ENCODE measurements at regions not wholly inside any gene's neighbourhood (a gene's known extent, or its start where the extent isn't known, plus 50 kb on each side); places are given as distances from the start of the nearest gene placed in this dataset.

DNA sequence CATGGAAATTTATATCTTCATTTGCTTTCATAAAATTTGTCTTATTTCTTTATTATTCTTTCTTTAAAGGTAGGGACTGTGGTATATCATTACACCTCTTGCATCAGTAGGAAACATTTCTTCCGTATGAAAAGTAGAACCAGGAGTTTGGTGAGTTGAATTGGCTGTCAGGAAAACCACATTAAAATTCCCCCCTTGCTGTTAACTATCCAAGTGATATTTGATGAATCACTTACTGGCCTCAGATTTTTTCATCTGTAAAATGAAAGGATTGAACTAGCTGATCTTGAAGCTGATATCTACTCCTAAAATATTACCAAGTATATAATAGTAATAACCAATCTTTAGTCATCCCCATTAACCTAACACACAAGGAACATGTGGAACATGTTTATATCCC lies 460.9 kb downstream of the GJA1 start:
- Histone ChIP-seq H4K20me1 (ENCODE audit: control insufficient read depth, insufficient read depth) (no peaks in the 10 kb centered on the region), H3K27ac (ENCODE audit: control insufficient read depth, insufficient read depth) (no peak overlapping the region), H3K27me3 (replicated peaks in 1 of 2; ENCODE audit: control insufficient read depth in 2 of 2, insufficient read depth in 2 of 2, low read length in 1 of 2) (no peaks in the 10 kb centered on the region), H3K4me1 (ENCODE audit: control insufficient read depth, insufficient read depth, low read length) (no peaks in the 10 kb centered on the region), H3K79me2 (ENCODE audit: control insufficient read depth, insufficient read depth, low read length) (no peaks in the 10 kb centered on the region), H3K4me3 (no peak overlapping the region), H2AFZ (ENCODE audit: control insufficient read depth, low read depth, low read length) (no peak overlapping the region), H3K36me3 (ENCODE audit: control insufficient read depth in 2 of 2, insufficient read depth in 2 of 2, low read length in 1 of 2) (no peaks in the 10 kb centered on the region), H3K9me3 (replicated peaks; ENCODE audit: control insufficient read depth, insufficient read depth, low read length) (no peaks in the 10 kb centered on the region), H3K9ac (ENCODE audit: control insufficient read depth, insufficient read depth, low read length) (no peak overlapping the region), H3K4me2 (ENCODE audit: control insufficient read depth, insufficient read depth) (no peak overlapping the region)
- FAIRE-seq, result no peak
- ChIA-PET POLR2A (no interaction called here), SMC1A (ENCODE audit: uncharacterized antibody, unreplicated experiment) (no interaction called here), RAD21 (ENCODE audit: unreplicated experiment) (no interaction called here), CTCF (no interaction called here)
- 19% methylated on average over 1 of the region's 1 CpG for whole genome bisulfite sequencing (ENCODE audit: insufficient coverage, insufficient replicate concordance, low lambda C conversion rate, missing lambda C conversion rate)
- DNase-seq (ENCODE audit: low read depth, low spot score), result no peak
- ATAC-seq, result no peak
- intact Hi-C loops (cut with micrococcal nuclease; ENCODE audit: unreplicated experiment), result no loop called here
- in situ Hi-C loops (cut with MboI), result no loop called here
- no TSS peak for BruUV-seq (replicated peaks)
- TF ChIP-seq, protein P1, sequence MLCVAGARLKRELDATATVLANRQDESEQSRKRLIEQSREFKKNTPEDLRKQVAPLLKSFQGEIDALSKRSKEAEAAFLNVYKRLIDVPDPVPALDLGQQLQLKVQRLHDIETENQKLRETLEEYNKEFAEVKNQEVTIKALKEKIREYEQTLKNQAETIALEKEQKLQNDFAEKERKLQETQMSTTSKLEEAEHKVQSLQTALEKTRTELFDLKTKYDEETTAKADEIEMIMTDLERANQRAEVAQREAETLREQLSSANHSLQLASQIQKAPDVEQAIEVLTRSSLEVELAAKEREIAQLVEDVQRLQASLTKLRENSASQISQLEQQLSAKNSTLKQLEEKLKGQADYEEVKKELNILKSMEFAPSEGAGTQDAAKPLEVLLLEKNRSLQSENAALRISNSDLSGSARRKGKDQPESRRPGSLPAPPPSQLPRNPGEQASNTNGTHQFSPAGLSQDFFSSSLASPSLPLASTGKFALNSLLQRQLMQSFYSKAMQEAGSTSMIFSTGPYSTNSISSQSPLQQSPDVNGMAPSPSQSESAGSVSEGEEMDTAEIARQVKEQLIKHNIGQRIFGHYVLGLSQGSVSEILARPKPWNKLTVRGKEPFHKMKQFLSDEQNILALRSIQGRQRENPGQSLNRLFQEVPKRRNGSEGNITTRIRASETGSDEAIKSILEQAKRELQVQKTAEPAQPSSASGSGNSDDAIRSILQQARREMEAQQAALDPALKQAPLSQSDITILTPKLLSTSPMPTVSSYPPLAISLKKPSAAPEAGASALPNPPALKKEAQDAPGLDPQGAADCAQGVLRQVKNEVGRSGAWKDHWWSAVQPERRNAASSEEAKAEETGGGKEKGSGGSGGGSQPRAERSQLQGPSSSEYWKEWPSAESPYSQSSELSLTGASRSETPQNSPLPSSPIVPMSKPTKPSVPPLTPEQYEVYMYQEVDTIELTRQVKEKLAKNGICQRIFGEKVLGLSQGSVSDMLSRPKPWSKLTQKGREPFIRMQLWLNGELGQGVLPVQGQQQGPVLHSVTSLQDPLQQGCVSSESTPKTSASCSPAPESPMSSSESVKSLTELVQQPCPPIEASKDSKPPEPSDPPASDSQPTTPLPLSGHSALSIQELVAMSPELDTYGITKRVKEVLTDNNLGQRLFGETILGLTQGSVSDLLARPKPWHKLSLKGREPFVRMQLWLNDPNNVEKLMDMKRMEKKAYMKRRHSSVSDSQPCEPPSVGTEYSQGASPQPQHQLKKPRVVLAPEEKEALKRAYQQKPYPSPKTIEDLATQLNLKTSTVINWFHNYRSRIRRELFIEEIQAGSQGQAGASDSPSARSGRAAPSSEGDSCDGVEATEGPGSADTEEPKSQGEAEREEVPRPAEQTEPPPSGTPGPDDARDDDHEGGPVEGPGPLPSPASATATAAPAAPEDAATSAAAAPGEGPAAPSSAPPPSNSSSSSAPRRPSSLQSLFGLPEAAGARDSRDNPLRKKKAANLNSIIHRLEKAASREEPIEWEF (IDR thresholded peaks at IDR 0.05; ENCODE audit: insufficient replicate concordance, low read depth, low read length), result no peak
- TF ChIP-seq FOS (IDR thresholded peaks at IDR 0.05; ENCODE audit: borderline replicate concordance, extremely low read depth, insufficient read length) (no peak), RAD21 (IDR thresholded peaks at IDR 0.05; ENCODE audit: insufficient read depth, low read depth, low read length) (no peak), E2F8 (IDR thresholded peaks at IDR 0.05; ENCODE audit: low read depth, partially characterized antibody) (no peak), ZNF687 (IDR thresholded peaks at IDR 0.05) (no peak)
- TF ChIP-seq, protein P2, sequence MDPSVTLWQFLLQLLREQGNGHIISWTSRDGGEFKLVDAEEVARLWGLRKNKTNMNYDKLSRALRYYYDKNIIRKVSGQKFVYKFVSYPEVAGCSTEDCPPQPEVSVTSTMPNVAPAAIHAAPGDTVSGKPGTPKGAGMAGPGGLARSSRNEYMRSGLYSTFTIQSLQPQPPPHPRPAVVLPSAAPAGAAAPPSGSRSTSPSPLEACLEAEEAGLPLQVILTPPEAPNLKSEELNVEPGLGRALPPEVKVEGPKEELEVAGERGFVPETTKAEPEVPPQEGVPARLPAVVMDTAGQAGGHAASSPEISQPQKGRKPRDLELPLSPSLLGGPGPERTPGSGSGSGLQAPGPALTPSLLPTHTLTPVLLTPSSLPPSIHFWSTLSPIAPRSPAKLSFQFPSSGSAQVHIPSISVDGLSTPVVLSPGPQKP (IDR thresholded peaks at IDR 0.05; ENCODE audit: low read depth, low read length), result no peak

All from GM12878 (cell line).